ENCODE measurements at regions not wholly inside any gene's neighbourhood (a gene's known extent, or its start where the extent isn't known, plus 50 kb on each side); places are given as distances from the start of the nearest gene placed in this dataset.
A peak's percentile ranks its signal among the peaks of the same experiment; 100 is the strongest.

- intact Hi-C loops (cut with micrococcal nuclease): no loop called here
- no peaks in the 10 kb centered on the region for H3K9me3 Mint-ChIP-seq (ENCODE audit: insufficient read depth)
- TF ChIP-seq CTCF (IDR thresholded peaks at IDR 0.05): peak; percentile 54
- no peak for TF ChIP-seq EZH2 (IDR thresholded peaks at IDR 0.05; ENCODE audit: borderline replicate concordance, insufficient read depth, low read depth, low read length, poor library complexity, severe bottlenecking)
- no peak overlapping the region for H2AFZ ChIP-seq (ENCODE audit: insufficient read depth, low read depth, low read length, poor library complexity, severe bottlenecking)
- no peaks in the 10 kb centered on the region for H3K36me3 ChIP-seq (replicated peaks in 1 of 2; ENCODE audit: control extremely low read depth in 1 of 2, control insufficient read depth in 1 of 2, extremely low read depth in 1 of 2, insufficient read depth in 2 of 2, low read length in 1 of 2)
- no peaks in the 10 kb centered on the region for H3K4me1 Mint-ChIP-seq
- peaks cover 3% of the 10 kb centered on the region for H3K27me3 Mint-ChIP-seq
- H3K9ac ChIP-seq (ENCODE audit: low read length): no peak overlapping the region
- H3K4me1 ChIP-seq (ENCODE audit: control insufficient read depth in 2 of 2, insufficient read depth in 2 of 2, low read length in 2 of 2): no peaks in the 10 kb centered on the region
- no peaks in the 10 kb centered on the region for H4K20me1 ChIP-seq (ENCODE audit: control insufficient read depth, insufficient read depth, low read length, poor library complexity, severe bottlenecking)
- ChIA-PET POLR2A (no interaction called here), CTCF (no interaction called here)
- WGBS (ENCODE audit: insufficient coverage): 33% methylated on average over 4 of the region's 7 CpGs
- no peak overlapping the region for H3K27ac Mint-ChIP-seq
- H3K9me3 ChIP-seq (ENCODE audit: control extremely low read depth in 1 of 3, control insufficient read depth in 2 of 3, insufficient read depth in 1 of 3, low read length in 2 of 3): no peaks in the 10 kb centered on the region
- H3K4me3 Mint-ChIP-seq: no peak overlapping the region
- no peak overlapping the region for H3K27ac ChIP-seq (ENCODE audit: low read length in 2 of 2)
- H3K4me2 ChIP-seq (replicated peaks; ENCODE audit: low read depth, low read length, poor library complexity, severe bottlenecking): no peak overlapping the region
- no peak overlapping the region for H3K4me3 ChIP-seq (ENCODE audit: control extremely low read depth in 1 of 5, extremely low read depth in 1 of 5, insufficient read depth in 1 of 5, low read depth in 2 of 5, low read length in 4 of 5)
- DNase-seq (no peak), ATAC-seq (ENCODE audit: low read depth) (no peak)
- H3K79me2 ChIP-seq (ENCODE audit: control insufficient read depth, insufficient read depth, low read length): no peaks in the 10 kb centered on the region
- H3K27me3 ChIP-seq (replicated peaks in 1 of 4; ENCODE audit: control extremely low read depth in 1 of 4, control insufficient read depth in 3 of 4, insufficient read depth in 4 of 4, low read length in 3 of 4): no peaks in the 10 kb centered on the region
Measured at GRCh38 chr12:118850244-118850825, 131.0 kb upstream of the SRRM4 start.

DNA sequence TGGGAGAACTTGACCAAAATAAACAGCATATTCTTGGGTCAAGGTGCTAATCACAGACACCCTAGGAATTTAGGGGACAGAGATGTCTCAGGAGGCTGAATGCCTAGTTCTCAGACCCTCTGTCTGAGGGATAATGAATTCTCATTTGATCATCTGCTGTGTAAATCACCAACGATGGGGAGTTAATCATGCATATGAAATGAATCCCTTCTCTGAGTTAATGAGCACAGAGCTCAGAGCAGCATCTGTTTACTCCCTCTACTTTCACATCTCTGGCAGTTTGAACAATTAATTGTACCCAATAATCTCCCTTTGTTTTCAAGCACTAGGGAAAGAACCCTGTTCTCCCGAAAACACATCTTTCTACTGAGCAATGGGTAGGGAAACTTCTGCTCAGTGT, 129.4 kb upstream of the SRRM4 start:
- Histone ChIP-seq H3K4me2 (replicated peaks; ENCODE audit: low read depth, low read length, poor library complexity, severe bottlenecking) (no peak overlapping the region), H3K27me3 (replicated peaks in 1 of 4; ENCODE audit: control extremely low read depth in 1 of 4, control insufficient read depth in 3 of 4, insufficient read depth in 4 of 4, low read length in 3 of 4) (no peaks in the 10 kb centered on the region), H3K27ac (ENCODE audit: low read length in 2 of 2) (no peak overlapping the region), H3K9me3 (ENCODE audit: control extremely low read depth in 1 of 3, control insufficient read depth in 2 of 3, insufficient read depth in 1 of 3, low read length in 2 of 3) (no peaks in the 10 kb centered on the region), H3K9ac (ENCODE audit: low read length) (no peak overlapping the region), H3K4me3 (ENCODE audit: control extremely low read depth in 1 of 5, extremely low read depth in 1 of 5, insufficient read depth in 1 of 5, low read depth in 2 of 5, low read length in 4 of 5) (no peak overlapping the region), H4K20me1 (ENCODE audit: control insufficient read depth, insufficient read depth, low read length, poor library complexity, severe bottlenecking) (no peaks in the 10 kb centered on the region), H3K4me1 (ENCODE audit: control insufficient read depth in 2 of 2, insufficient read depth in 2 of 2, low read length in 2 of 2) (no peaks in the 10 kb centered on the region), H3K36me3 (replicated peaks in 1 of 2; ENCODE audit: control extremely low read depth in 1 of 2, control insufficient read depth in 1 of 2, extremely low read depth in 1 of 2, insufficient read depth in 2 of 2, low read length in 1 of 2) (no peaks in the 10 kb centered on the region), H2AFZ (ENCODE audit: insufficient read depth, low read depth, low read length, poor library complexity, severe bottlenecking) (no peak overlapping the region), H3K79me2 (ENCODE audit: control insufficient read depth, insufficient read depth, low read length) (no peaks in the 10 kb centered on the region)
- peaks cover 3% of the 10 kb centered on the region for H3K27me3 Mint-ChIP-seq
- ChIA-PET POLR2A (no interaction called here), CTCF (no interaction called here)
- intact Hi-C loops (cut with micrococcal nuclease): no loop called here
- 40% methylated on average over 1 of the region's 2 CpGs for WGBS (ENCODE audit: insufficient coverage)
- no peak overlapping the region for H3K4me3 Mint-ChIP-seq
- H3K9me3 Mint-ChIP-seq (ENCODE audit: insufficient read depth): no peaks in the 10 kb centered on the region
- no peak for TF ChIP-seq EZH2 (IDR thresholded peaks at IDR 0.05; ENCODE audit: borderline replicate concordance, insufficient read depth, low read depth, low read length, poor library complexity, severe bottlenecking)
- no peak for TF ChIP-seq CTCF (IDR thresholded peaks at IDR 0.05)
- H3K27ac Mint-ChIP-seq: no peak overlapping the region
- no peaks in the 10 kb centered on the region for H3K4me1 Mint-ChIP-seq
- DNase-seq (no peak), ATAC-seq (ENCODE audit: low read depth) (no peak)
